ENCODE measurements at regions not wholly inside any gene's neighbourhood (a gene's known extent, or its start where the extent isn't known, plus 50 kb on each side); places are given as distances from the start of the nearest gene placed in this dataset.

DNA sequence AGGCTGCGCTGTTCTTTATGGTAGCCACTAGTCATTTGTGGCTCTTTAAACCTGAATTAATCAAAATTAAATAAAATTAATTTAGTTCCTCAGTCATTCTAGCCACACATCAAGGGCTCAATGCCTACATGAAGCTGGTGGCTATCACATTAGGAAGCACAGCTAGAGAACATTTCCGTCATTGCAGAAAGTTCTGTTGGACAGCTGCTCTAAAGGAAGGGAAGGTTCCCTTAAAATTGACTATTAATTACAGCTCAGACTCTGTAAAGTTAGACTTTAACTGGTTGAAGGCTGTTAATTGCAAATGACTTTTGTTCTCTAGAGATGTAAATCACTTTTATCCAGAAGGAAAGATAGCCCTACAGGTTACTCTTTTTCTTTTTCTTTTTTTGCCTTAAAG is 202.7 kb upstream of the ADAMTS9 start:
- Mint-ChIP-seq H3K4me3 (no peak overlapping the region), H3K4me1 (no peaks in the 10 kb centered on the region), H3K27me3 (no peaks in the 10 kb centered on the region), H3K9me3 (peaks cover 3 to 14% of the 10 kb centered on the region in 2 donors), H3K27ac (no peak overlapping the region), H3K36me3 (no peaks in the 10 kb centered on the region)
- DNase-seq (no peak), ATAC-seq (replicated peaks) (no peak)

DNA sequence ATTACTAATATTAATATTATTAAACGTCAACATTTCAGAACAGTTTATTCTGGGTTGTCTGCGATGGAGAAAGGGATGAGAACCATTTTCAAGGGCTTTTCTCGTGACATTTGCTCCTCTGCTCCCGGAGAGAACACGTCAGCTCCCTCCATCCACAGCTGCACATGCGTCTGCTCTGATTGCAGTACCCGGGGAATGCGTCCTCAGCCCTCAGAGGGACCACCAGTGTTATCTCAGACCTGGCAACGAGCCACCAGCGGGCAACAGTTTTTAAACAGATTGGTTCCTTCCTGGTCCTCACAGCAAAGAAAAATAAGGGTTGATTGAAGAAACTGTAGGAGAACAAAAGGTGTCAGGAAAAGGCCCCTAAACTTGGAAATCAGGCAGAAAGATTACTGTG is 202.2 kb upstream of the ADAMTS9 start:
- Mint-ChIP-seq H3K9me3 (peaks cover 3 to 12% of the 10 kb centered on the region in 2 donors), H3K4me3 (no peak overlapping the region), H3K27me3 (no peaks in the 10 kb centered on the region), H3K36me3 (no peaks in the 10 kb centered on the region), H3K27ac (no peak overlapping the region), H3K4me1 (no peaks in the 10 kb centered on the region)
- no peak for DNase-seq
- ATAC-seq (replicated peaks) = no peak

DNA sequence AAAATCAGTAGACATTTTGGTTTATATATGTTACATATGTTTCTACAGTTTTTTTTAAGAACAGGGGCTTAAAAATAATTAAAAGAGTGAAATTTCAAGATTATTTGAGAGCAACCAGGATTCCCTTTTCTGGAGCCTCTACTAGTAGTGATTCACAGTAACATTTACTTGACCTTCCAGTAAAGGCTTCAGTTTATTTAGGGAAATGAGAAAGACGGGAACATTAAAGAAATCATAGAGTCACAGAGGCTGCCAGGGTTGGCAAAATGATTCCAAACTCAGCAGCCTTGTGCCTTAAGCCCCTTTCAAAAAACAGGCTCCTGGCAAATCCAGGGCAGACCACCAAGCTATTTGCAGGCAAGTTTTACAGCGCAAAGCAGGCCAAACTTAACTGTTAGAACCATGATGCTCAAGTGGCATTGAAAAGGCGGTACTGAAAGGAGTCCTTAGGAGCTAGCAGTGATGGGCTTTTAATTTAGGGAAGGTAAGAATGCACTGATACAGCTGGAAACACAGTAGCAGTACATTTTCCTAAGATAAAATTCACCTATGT is 201.1 kb upstream of the ADAMTS9 start:
- H3K4me3 Mint-ChIP-seq = no peak overlapping the region
- no peaks in the 10 kb centered on the region for H3K4me1 Mint-ChIP-seq
- H3K9me3 Mint-ChIP-seq = peaks cover 3 to 9% of the 10 kb centered on the region in 2 donors
- no peaks in the 10 kb centered on the region for H3K36me3 Mint-ChIP-seq
- DNase-seq (no peak), ATAC-seq (replicated peaks) (no peak)
- H3K27me3 Mint-ChIP-seq = no peaks in the 10 kb centered on the region
- H3K27ac Mint-ChIP-seq = no peak overlapping the region

DNA sequence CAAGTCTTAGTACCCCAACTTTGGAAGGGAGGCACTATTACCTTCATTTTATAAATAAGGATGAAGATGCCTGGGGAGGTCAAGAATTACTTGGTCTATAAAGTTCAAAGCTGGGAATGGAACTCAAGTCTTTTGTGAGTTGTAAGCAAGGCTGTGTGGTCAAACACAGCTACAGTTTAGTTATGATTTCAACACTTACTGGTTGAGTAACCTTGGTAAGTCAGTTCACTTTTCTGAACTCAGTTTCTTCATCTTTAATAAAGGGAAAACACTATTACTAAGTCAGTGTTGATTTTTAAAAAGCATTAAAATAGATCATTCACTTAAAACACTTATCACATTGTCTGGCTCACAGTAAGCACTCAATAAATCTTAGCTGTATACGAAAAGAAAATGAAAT is 200.4 kb upstream of the ADAMTS9 start:
- Mint-ChIP-seq H3K36me3 (no peaks in the 10 kb centered on the region), H3K27ac (no peak overlapping the region), H3K27me3 (no peaks in the 10 kb centered on the region), H3K4me3 (no peak overlapping the region), H3K4me1 (no peaks in the 10 kb centered on the region), H3K9me3 (peaks cover 3 to 7% of the 10 kb centered on the region in 2 donors)
- no peak for ATAC-seq (replicated peaks)
- DNase-seq = no peak

DNA sequence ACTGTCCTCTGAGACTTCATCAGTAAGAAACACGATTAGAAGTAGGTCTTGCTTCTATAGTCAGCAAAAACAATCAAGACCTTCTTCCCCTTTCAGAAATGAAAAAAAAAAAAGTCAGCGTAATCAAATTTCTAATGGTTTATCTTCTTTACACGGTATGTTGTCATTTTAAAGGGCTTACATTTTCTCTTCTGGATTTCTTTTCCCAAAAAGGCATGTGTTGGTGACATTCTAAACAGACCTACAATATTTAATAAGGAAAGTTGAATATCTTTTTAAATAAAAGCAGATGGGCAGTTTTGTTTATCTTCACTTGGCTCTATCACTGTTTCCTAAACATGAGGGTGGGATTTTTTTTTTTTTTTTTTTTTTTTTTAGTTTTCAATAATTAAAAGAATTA is 197.3 kb upstream of the ADAMTS9 start:
- Mint-ChIP-seq H3K4me1 (no peaks in the 10 kb centered on the region), H3K9me3 (peaks cover 6 to 7% of the 10 kb centered on the region in 2 donors)

DNA sequence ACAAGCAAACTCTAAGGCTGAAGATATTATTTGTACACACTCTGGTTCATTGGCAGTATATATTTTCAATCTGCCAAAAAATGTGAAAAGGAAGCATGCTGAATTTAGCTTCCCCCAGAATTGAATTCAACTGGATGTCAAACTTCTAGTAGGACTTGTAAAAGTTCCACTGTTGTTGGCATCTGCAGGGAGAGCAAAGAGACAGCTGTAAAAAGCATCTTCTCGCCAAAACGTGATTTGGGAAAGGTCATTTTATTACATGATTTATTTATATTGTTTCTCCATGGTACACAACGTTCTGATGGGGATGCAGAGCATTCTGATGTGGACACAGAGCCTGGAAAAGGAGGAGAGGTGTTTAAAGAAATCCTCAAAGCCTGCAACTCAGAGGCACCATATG is 196.7 kb upstream of the ADAMTS9 start:
- ATAC-seq (replicated peaks) = no peak
- Mint-ChIP-seq H3K27me3 (no peaks in the 10 kb centered on the region), H3K9me3 (peaks cover 6 to 7% of the 10 kb centered on the region in 2 donors), H3K4me3 (no peak overlapping the region), H3K4me1 (no peaks in the 10 kb centered on the region), H3K27ac (no peak overlapping the region), H3K36me3 (peaks cover 0 to 1% of the 10 kb centered on the region in 2 donors)
- DNase-seq = no peak

More for the DNA sequence above, 197.3 kb upstream of the ADAMTS9 start:
- H3K27me3 Mint-ChIP-seq = no peaks in the 10 kb centered on the region
- H3K36me3 Mint-ChIP-seq = peaks cover 0 to 1% of the 10 kb centered on the region in 2 donors
- ATAC-seq (replicated peaks) (no peak), DNase-seq (no peak)
- no peak overlapping the region for H3K4me3 Mint-ChIP-seq
- H3K27ac Mint-ChIP-seq = no peak overlapping the region

DNA sequence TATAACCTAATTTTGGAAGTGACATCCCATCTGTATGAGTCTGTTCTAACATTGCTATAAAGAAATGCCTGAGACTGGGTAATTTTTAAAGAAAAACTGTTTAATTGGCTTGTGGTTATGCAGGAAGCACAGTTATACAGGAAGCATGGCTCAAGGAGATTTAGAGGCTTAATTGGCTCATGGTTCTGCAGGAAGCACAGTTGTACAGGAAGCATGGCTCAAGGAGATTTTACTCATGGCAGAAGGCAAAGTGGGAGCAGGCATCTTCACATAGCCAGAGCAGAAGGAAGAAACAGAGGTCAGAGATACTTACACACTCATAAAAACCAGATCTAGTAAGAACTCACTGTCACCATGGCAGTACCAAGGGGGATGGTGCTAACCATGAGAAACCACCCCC is 193.1 kb upstream of the ADAMTS9 start:
- H3K27me3 Mint-ChIP-seq = no peaks in the 10 kb centered on the region
- peaks cover 5 to 7% of the 10 kb centered on the region in 2 donors for H3K9me3 Mint-ChIP-seq
- no peak for ATAC-seq (replicated peaks)
- no peaks in the 10 kb centered on the region for H3K4me1 Mint-ChIP-seq
- DNase-seq = no peak
- H3K36me3 Mint-ChIP-seq = peaks cover 0 to 1% of the 10 kb centered on the region in 2 donors
- H3K27ac Mint-ChIP-seq = no peak overlapping the region
- H3K4me3 Mint-ChIP-seq = no peak overlapping the region

DNA sequence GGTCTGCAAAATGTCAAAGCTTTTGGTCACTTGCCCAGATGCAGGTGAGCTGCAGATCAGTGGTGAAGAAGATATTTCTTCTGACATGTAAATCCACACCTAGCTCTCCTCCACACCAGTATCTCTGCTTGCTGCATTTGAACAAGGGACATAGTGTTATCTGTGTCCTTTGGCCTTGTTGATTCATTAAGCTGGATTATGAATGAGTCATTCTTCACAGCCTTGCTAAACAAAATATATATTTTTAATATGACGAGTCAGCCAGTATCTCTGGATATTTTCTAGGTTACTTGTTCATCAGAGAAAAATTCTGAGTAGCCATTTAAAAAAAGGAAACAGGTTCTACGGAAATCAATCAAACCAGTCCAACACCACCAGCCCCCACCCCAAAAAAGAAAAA is 190.6 kb upstream of the ADAMTS9 start:
- no peak overlapping the region for H3K4me3 Mint-ChIP-seq
- no peaks in the 10 kb centered on the region for H3K4me1 Mint-ChIP-seq
- peaks cover 5 to 10% of the 10 kb centered on the region in 2 donors for H3K9me3 Mint-ChIP-seq
- ATAC-seq (replicated peaks) (no peak), DNase-seq (no peak)
- peaks cover 0 to 1% of the 10 kb centered on the region in 2 donors for H3K36me3 Mint-ChIP-seq
- no peaks in the 10 kb centered on the region for H3K27me3 Mint-ChIP-seq
- no peak overlapping the region for H3K27ac Mint-ChIP-seq

DNA sequence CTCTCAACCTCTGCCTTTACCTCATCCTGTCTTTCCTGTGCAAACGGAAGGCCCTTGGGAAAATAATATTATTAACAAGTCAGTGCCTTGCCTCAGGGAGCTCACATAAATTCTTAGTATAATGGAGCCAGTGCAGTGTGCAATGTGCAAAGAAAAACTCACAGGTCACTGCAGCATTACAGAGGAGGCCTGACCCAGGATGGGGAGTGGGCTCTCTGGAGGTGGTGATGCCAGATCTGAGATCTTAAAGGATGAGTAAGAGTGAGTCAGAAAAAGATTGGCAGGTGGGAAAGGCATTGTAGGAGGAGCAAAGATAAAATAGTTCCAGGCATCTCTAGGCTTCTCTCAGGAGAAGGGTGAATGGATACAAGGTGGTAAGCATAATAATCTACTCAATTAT is 185.6 kb upstream of the ADAMTS9 start:
- Mint-ChIP-seq H3K36me3 (no peaks in the 10 kb centered on the region), H3K9me3 (peaks cover 0 to 3% of the 10 kb centered on the region in 2 donors), H3K27ac (no peak overlapping the region), H3K27me3 (no peaks in the 10 kb centered on the region), H3K4me1 (no peaks in the 10 kb centered on the region), H3K4me3 (no peak overlapping the region)
- DNase-seq (no peak), ATAC-seq (replicated peaks) (no peak)

DNA sequence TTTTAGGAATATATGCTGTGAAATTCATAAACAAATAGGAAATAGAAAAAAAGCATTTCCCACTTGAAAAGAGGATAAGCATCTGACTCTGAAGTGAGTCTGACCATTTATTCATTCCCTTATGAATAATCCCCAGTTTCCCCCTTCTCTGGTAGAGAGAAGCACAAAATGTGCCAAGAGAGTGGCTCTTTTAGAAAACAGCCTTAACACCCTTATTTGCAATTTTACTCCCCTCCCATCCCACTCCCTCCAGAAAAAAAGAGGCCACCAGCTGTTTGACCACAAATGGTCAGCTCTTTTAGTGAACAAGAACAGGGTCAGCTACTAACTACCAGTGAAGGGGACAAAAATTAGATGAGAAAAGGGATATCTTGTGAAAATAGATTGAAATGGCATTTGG is 184.5 kb upstream of the ADAMTS9 start:
- no peaks in the 10 kb centered on the region for H3K4me1 Mint-ChIP-seq
- ATAC-seq (replicated peaks) (no peak), DNase-seq (no peak)
- H3K36me3 Mint-ChIP-seq = no peaks in the 10 kb centered on the region
- no peak overlapping the region for H3K4me3 Mint-ChIP-seq
- no peak overlapping the region for H3K27ac Mint-ChIP-seq
- H3K27me3 Mint-ChIP-seq = no peaks in the 10 kb centered on the region
- H3K9me3 Mint-ChIP-seq = peaks cover 0 to 3% of the 10 kb centered on the region in 2 donors

DNA sequence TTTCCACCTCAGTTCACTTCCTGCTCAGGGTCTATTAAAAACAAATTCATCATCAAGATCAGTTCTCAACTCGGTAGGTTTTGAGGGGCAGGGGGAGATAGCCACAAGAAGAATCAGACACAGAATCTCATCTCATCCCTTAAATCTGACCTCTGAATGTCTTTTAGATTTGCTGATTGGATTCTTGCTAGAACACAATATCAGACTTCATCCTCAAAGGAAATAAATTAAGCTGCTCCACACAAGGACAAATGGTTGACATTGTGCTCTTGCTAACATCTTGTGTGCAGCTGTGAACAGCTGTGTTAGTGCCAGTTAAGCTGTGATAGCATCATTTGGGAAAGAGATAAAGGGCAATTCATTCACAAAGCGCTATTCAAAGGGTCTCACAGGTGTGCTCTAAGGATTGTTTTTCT is 184.0 kb upstream of the ADAMTS9 start:
- no peak for ATAC-seq (replicated peaks)
- Mint-ChIP-seq H3K4me3 (no peak overlapping the region), H3K9me3 (peaks cover 0 to 3% of the 10 kb centered on the region in 2 donors), H3K36me3 (no peaks in the 10 kb centered on the region), H3K27me3 (no peaks in the 10 kb centered on the region), H3K27ac (no peak overlapping the region), H3K4me1 (no peaks in the 10 kb centered on the region)
- DNase-seq = no peak

DNA sequence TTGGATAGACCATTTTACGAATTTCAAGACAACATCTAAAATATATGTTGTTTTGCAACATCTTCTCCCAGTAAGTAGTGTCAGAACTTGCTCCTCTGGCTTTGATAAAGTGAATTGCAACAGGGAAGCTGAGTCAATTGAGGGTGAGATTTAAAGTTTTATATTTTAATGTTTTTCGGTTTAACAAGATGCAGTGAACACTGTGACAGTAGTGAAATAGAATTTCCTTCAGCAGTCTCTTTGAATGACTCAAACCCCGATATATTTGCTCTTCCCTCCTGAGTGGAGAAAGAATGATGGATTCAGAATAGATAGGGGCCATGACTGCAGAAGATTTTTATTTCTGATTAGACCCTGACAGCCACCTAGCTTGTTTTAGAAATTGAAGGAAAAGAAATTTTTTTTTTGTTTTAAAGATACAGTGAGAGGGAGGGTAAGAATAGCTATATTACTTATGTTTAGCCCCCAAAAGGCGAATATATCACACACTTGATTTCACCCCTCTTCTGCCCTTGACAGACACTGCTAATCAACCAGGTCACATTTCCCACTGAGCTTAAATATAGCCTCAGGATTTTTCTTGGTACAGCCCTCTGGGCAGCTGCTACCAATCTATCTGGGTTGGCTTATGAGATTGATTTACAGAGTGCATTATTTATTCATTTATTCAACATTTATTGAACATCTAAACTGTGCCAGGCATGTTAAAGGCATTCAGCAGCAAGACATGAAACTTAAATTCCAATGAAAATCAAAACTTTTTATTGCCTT is 183.3 kb upstream of the ADAMTS9 start:
- Mint-ChIP-seq H3K27me3 (no peaks in the 10 kb centered on the region), H3K4me1 (no peaks in the 10 kb centered on the region), H3K36me3 (no peaks in the 10 kb centered on the region), H3K4me3 (no peak overlapping the region), H3K9me3 (peaks cover 0 to 3% of the 10 kb centered on the region in 2 donors), H3K27ac (no peak overlapping the region)
- ATAC-seq (replicated peaks) (no peak), DNase-seq (no peak)

DNA sequence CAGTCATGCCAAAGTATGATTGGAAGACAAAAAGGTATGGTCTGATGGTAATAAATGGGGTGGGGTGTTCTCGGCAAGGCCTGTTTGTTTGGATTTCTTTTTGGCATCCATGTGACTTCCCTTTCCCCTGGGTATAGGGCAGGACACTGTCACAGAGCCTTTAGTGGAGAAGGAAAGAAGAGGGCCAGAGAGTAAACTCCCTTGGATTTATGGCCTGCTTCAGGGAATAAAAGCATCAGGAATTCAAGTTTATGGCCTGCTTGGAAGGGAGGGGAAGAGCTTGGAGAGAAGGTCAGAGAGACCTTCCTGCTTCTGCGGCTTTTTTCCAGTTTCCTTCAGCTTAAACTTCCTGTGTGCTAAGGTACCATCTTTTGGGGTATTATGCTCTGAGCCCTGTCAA is 179.4 kb upstream of the ADAMTS9 start:
- no peak overlapping the region for H3K4me3 Mint-ChIP-seq
- H3K27ac Mint-ChIP-seq = no peak overlapping the region
- no peaks in the 10 kb centered on the region for H3K9me3 Mint-ChIP-seq
- H3K4me1 Mint-ChIP-seq = no peaks in the 10 kb centered on the region
- no peaks in the 10 kb centered on the region for H3K27me3 Mint-ChIP-seq
- no peak for ATAC-seq (replicated peaks)
- no peak for DNase-seq
- no peaks in the 10 kb centered on the region for H3K36me3 Mint-ChIP-seq

DNA sequence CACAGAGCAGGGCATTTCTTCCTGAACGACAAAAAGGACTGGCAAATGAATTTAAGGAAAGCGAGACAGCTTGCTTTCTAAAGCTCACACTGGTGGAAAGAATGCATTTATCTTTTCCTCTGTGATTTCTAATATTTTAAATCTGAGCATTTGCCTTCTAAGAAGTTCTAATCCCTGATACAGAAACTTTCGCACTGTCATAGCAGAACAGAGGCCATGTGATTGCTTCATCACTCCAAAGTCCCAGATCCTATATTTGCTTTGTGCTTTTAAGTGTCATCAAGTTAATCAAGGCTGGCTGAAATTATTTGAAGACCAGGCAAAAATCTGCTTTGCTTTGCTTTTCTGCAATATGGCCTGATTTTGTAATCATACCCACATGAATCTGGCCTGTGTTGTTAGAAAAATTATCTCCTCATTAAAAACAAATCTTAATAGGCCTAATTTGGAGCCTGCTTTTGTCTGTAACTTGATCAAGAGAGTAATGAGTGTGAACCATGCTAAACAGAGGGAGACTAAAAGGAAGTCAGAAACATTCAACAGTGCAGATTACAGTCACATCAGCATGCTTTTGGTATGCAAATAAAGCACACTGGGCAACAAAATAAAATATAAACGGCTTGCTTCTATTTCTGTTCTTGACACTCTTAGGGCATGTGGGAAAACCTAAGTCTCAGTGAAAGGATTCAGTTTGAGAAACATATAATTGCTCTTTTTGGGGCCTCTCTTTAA is 178.2 kb upstream of the ADAMTS9 start:
- Mint-ChIP-seq H3K9me3 (peaks cover 0 to 3% of the 10 kb centered on the region in 2 donors), H3K27ac (no peak overlapping the region), H3K27me3 (no peaks in the 10 kb centered on the region), H3K4me1 (no peaks in the 10 kb centered on the region), H3K36me3 (no peaks in the 10 kb centered on the region), H3K4me3 (no peak overlapping the region)
- DNase-seq (no peak), ATAC-seq (replicated peaks) (no peak)

Data from stimulated activated naive B cell treated with anti-CD40 and anti-IgM and Interleukin-4, amounts not matched to agents 10 μg/mL and 1 μg/mL and 100 μg/mL, for 72 hours (primary cell).